ENCODE measurements at regions not wholly inside any gene's neighbourhood (a gene's known extent, or its start where the extent isn't known, plus 50 kb on each side); places are given as distances from the start of the nearest gene placed in this dataset.

GRCh38 chr2:194253528-194254259 is 1403.3 kb upstream of the SLC39A10 start:
- no peak for TF ChIP-seq POLR2A (IDR thresholded peaks at IDR 0.05)
- TF ChIP-seq CTCF (IDR thresholded peaks at IDR 0.05), result no peak
- no peak for TF ChIP-seq POLR2AphosphoS5 (IDR thresholded peaks at IDR 0.05)

All from breast epithelium (tissue), 3 donors.